ENCODE measurements at regions not wholly inside any gene's neighbourhood (a gene's known extent, or its start where the extent isn't known, plus 50 kb on each side); places are given as distances from the start of the nearest gene placed in this dataset.

- TF ChIP-seq CTCF (IDR thresholded peaks at IDR 0.05 in 2 of 3, conservative IDR thresholded peaks at IDR 0.05 in 1 of 3; ENCODE audit: control insufficient read depth in 2 of 3, extremely low read depth in 1 of 3, insufficient read depth in 1 of 3, low read depth in 3 of 3, low read length in 3 of 3) (no peak), HDAC2 (IDR thresholded peaks at IDR 0.05) (no peak), EZH2 (IDR thresholded peaks at IDR 0.05; ENCODE audit: borderline replicate concordance, control insufficient read depth, low read depth, low read length) (no peak), SIN3A (IDR thresholded peaks at IDR 0.05; ENCODE audit: low read depth, low read length) (no peak), MEF2B (IDR thresholded peaks at IDR 0.05; ENCODE audit: partially characterized antibody, poor library complexity, severe bottlenecking) (no peak), POLR2A (IDR thresholded peaks at IDR 0.05; ENCODE audit: low read depth, low read length) (no peak), KDM1A (IDR thresholded peaks at IDR 0.05; ENCODE audit: borderline replicate concordance) (no peak), KLF5 (IDR thresholded peaks at IDR 0.05; ENCODE audit: partially characterized antibody) (no peak), NFIC (IDR thresholded peaks at IDR 0.05; ENCODE audit: low read depth, low read length) (no peak)
Observed at GRCh38 chr10:42979181-42979580, 97.7 kb upstream of the RET start.

All from GM12878 (cell line).